OCI-LY7 (cell line): ENCODE measurements at regions not wholly inside any gene's neighbourhood (a gene's known extent, or its start where the extent isn't known, plus 50 kb on each side); places are given as distances from the start of the nearest gene placed in this dataset.

Source experiments
- BruUV-seq: library from RNA; stranded (reverse); fragments of 400-500 nt; replicated peaks from 2 replicates; lab custom pipeline; 2021; lab: Mats Ljungman, UMichigan
- CTCF ChIA-PET: fragments of 300-600 bp; sonication (Branson Sonifier 250); formaldehyde crosslinking; loops from one replicate; lab custom pipeline; 2022; ENCODE audit warnings: antibody characterized with exemption; ENCODE audit not compliant: unreplicated experiment; lab: Charles Lee
- POLR2A ChIA-PET: fragments of 300-600 bp; sonication (Branson Sonifier 250); formaldehyde crosslinking; loops from one replicate; lab custom pipeline; 2022; ENCODE audit warnings: antibody characterized with exemption; lab: Charles Lee
- DNase-seq: peaks from one replicate; pipeline ENCODE4 v3.0.0-alpha.2; 2015; ENCODE audit warnings: low spot score
- H2AFZ ChIP-seq: fragments of 200-600 bp; sonication (generic), shearing (Covaris generic); 2 replicates; pipeline ENCODE4 v1.6.1; 2014; ENCODE audit warnings: mild to moderate bottlenecking, antibody characterized with exemption, low read length, moderate library complexity
- H3K27ac ChIP-seq: fragments of 200-600 bp; sonication (generic); 2 replicates; pipeline ENCODE4 v1.5.1; 2014; ENCODE audit warnings: mixed run types, low read depth, mild to moderate bottlenecking, moderate library complexity, low read length, inconsistent platforms; ENCODE audit not compliant: poor library complexity, severe bottlenecking
- H3K36me3 ChIP-seq: fragments of 200-600 bp; sonication (generic); 2 replicates; pipeline ENCODE4 v1.6.1; 2014; ENCODE audit warnings: mild to moderate bottlenecking, antibody characterized with exemption, low read length, moderate library complexity, mixed read lengths; ENCODE audit not compliant: insufficient read depth
- H3K4me1 ChIP-seq: fragments of 200-600 bp; sonication (generic); 2 replicates; pipeline ENCODE4 v1.5.1; 2014; ENCODE audit warnings: mild to moderate bottlenecking, low read length; ENCODE audit not compliant: insufficient read depth, poor library complexity, severe bottlenecking
- H3K4me2 ChIP-seq: fragments of 200-600 bp; sonication (generic); 2 replicates; pipeline ENCODE4 v1.6.1; 2014; ENCODE audit warnings: mild to moderate bottlenecking, low read length
- H3K4me3 ChIP-seq: fragments of 200-600 bp; sonication (generic); 2 replicates; pipeline ENCODE4 v1.5.1; 2014; ENCODE audit warnings: mild to moderate bottlenecking, low read depth, low read length; ENCODE audit not compliant: poor library complexity, severe bottlenecking
- H3K79me2 ChIP-seq: fragments of 200-600 bp; sonication (generic); 2 replicates; pipeline ENCODE4 v1.6.1; 2016; ENCODE audit warnings: low read depth, mild to moderate bottlenecking, low read length, moderate library complexity, mixed read lengths; ENCODE audit not compliant: insufficient read depth
- H3K9me2 ChIP-seq: fragments of 200-600 bp; sonication (generic); 2 replicates; pipeline ENCODE4 v1.6.1; 2016; ENCODE audit warnings: mild to moderate bottlenecking, low read length, mixed read lengths; ENCODE audit not compliant: insufficient read depth
- H3K9me3 ChIP-seq: fragments of 200-600 bp; sonication (generic); 2 replicates; pipeline ENCODE4 v1.6.1; 2014; ENCODE audit warnings: mild to moderate bottlenecking, mixed run types, low read length, mixed read lengths
- H4K20me1 ChIP-seq: fragments of 200-600 bp; sonication (generic); 2 replicates; pipeline ENCODE4 v1.6.1; 2014; ENCODE audit warnings: mild to moderate bottlenecking, antibody characterized with exemption, low read length, moderate library complexity, mixed read lengths; ENCODE audit not compliant: insufficient read depth
- EZH2phosphoT487 ChIP-seq: fragments of 200-600 bp; sonication (generic); IDR thresholded peaks from 2 replicates; pipeline ENCODE4 v1.6.1; 2018; ENCODE audit warnings: low read depth, borderline replicate concordance, mild to moderate bottlenecking, mixed run types, antibody characterized with exemption, low read length, moderate library complexity, mixed read lengths
- intact Hi-C: fragments of 100-400 bp; cut with micrococcal nuclease; formaldehyde crosslinking; loops from one replicate; pipeline ENCODE4 v1.10.0; 2022; ENCODE audit not compliant: unreplicated experiment
- TF ChIP-seq, protein P1 (sequence below): fragments of 200-600 bp; sonication (generic); conservative IDR thresholded peaks from 2 replicates; pipeline ENCODE4 v1.5.1; 2014; ENCODE audit warnings: mild to moderate bottlenecking, antibody characterized with exemption, low read length, moderate library complexity, mixed read lengths

DNA sequence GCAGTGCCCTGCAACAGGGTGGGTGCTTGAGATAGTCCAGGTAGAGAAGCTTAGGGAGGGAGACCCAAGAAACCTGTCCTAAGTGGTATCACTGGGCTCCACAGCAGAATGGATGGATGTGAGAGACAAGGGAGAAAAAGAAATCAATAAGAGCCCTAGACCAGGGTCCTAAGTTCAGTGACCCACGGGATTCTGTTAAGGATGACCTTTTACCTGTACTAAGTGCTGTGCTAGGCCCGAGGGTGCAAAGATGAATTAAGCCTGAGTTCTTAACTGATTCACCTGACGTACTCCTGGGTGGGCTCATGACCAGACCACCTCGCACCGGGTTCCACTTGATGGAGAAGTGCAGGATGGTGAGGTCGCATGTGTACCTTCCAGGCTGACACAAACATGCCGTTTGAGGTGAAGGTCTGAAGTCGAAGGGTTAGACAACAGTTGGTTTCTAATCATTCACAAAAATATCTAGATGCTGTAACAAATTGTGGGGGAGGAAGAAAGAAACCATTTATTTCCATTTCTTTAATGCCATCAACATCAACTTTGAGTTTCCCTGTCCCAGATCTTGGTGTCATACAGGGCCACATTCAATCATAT lies 166.5 kb downstream of the HERPUD2 start:
- ChIA-PET POLR2A (no interaction called here), CTCF (no interaction called here)
- no peak overlapping the region for H3K4me3 ChIP-seq
- intact Hi-C loops = no loop called here
- H3K79me2 ChIP-seq = no peaks in the 10 kb centered on the region
- TF ChIP-seq, protein P1, sequence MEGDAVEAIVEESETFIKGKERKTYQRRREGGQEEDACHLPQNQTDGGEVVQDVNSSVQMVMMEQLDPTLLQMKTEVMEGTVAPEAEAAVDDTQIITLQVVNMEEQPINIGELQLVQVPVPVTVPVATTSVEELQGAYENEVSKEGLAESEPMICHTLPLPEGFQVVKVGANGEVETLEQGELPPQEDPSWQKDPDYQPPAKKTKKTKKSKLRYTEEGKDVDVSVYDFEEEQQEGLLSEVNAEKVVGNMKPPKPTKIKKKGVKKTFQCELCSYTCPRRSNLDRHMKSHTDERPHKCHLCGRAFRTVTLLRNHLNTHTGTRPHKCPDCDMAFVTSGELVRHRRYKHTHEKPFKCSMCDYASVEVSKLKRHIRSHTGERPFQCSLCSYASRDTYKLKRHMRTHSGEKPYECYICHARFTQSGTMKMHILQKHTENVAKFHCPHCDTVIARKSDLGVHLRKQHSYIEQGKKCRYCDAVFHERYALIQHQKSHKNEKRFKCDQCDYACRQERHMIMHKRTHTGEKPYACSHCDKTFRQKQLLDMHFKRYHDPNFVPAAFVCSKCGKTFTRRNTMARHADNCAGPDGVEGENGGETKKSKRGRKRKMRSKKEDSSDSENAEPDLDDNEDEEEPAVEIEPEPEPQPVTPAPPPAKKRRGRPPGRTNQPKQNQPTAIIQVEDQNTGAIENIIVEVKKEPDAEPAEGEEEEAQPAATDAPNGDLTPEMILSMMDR = no peak
- no peak for TF ChIP-seq EZH2phosphoT487
- no peak overlapping the region for H3K27ac ChIP-seq
- no peak overlapping the region for H2AFZ ChIP-seq
- no peaks in the 10 kb centered on the region for H3K36me3 ChIP-seq
- no peak for DNase-seq
- no TSS peak for BruUV-seq
- H3K9me3 ChIP-seq = no peaks in the 10 kb centered on the region
- no peaks in the 10 kb centered on the region for H3K9me2 ChIP-seq
- no peaks in the 10 kb centered on the region for H3K4me1 ChIP-seq
- H3K4me2 ChIP-seq = no peak overlapping the region
- no peaks in the 10 kb centered on the region for H4K20me1 ChIP-seq

DNA sequence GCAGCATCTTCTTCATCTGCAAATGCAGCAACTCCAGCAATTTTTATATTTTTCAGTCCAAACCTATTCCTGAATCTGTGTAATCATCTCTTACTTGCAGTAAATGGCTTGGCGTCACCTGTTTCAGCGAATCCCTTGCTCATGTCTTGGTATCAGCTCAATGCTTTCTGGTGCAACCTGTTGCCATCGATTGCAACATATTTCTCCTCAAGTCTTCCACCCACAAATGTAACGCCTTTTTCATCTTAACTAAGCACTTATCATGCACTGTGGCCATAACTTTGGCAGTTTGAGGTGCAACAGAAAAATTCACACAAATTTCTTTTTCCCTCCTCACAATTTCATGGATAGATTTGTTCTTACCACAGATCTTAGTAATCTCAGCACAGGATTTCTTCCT lies 168.3 kb downstream of the HERPUD2 start:
- Histone ChIP-seq H3K4me3 (no peak overlapping the region), H3K4me1 (no peaks in the 10 kb centered on the region), H3K4me2 (no peak overlapping the region), H4K20me1 (no peaks in the 10 kb centered on the region), H3K27ac (no peak overlapping the region), H3K9me3 (no peaks in the 10 kb centered on the region), H2AFZ (no peak overlapping the region), H3K36me3 (no peaks in the 10 kb centered on the region), H3K9me2 (no peaks in the 10 kb centered on the region), H3K79me2 (no peaks in the 10 kb centered on the region)
- no TSS peak for BruUV-seq
- ChIA-PET CTCF (no interaction called here), POLR2A (no interaction called here)
- no peak for DNase-seq
- intact Hi-C loops = no loop called here
- TF ChIP-seq, protein P1 = no peak
- TF ChIP-seq EZH2phosphoT487 = no peak

DNA sequence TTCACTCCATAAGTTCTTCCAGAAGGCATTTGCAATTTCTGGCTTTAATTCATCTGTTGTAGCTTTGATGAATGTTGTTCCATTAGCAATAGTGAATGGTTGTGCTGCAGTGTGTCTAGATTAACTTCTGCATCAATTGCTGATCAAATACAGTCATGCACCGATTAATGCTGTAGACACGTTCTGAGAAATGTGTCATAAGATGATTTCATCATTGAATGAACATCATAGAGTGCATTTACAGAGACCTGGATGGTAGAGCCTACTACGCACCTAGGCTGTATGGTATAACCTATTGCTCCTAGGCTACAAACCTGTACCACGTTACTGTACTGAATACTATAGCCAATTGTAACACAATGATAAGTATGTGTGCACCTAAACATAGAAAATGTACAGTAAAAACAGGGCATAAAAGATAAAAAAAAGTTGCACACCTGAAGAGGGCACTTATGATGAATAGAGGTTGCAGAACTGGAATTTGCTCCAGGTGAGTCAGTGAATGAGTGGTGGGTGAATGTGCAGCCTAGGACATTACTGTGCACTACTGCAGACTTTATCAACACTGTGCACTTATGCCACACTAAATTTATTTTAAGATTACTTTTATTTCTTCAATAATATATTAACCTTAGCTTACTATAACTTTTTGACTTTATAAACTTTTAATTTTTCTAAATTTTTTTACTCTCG lies 170.7 kb downstream of the HERPUD2 start:
- H3K36me3 ChIP-seq = no peaks in the 10 kb centered on the region
- CTCF ChIA-PET = no interaction called here

More for the DNA sequence above, 170.7 kb downstream of the HERPUD2 start:
- no peak overlapping the region for H2AFZ ChIP-seq
- H3K4me3 ChIP-seq = no peak overlapping the region
- H3K9me3 ChIP-seq = no peaks in the 10 kb centered on the region
- POLR2A ChIA-PET = no interaction called here
- intact Hi-C loops = no loop called here
- no peak overlapping the region for H3K27ac ChIP-seq
- TF ChIP-seq EZH2phosphoT487 = no peak
- TF ChIP-seq, protein P1 = no peak
- no peaks in the 10 kb centered on the region for H3K4me1 ChIP-seq
- H3K4me2 ChIP-seq = no peak overlapping the region
- H4K20me1 ChIP-seq = no peaks in the 10 kb centered on the region
- no TSS peak for BruUV-seq
- H3K79me2 ChIP-seq = no peaks in the 10 kb centered on the region
- DNase-seq = no peak
- H3K9me2 ChIP-seq = no peaks in the 10 kb centered on the region
